GM21723 (cell line): ENCODE measurements at regions not wholly inside any gene's neighbourhood (a gene's known extent, or its start where the extent isn't known, plus 50 kb on each side); places are given as distances from the start of the nearest gene placed in this dataset.
A peak's percentile ranks its signal among the peaks of the same experiment; 100 is the strongest.
"Not testable (repeated sequence)": the region's sequence is repeated elsewhere in the genome, so short reads cannot be mapped to it uniquely, and the experiment has no call there.

Source experiments
- ATAC-seq: cut with Tn5 transposase; IDR thresholded peaks from one replicate; pipeline ENCODE4 v1.9.1; 2021; ENCODE audit warnings: mild to moderate bottlenecking, moderate library complexity; ENCODE audit not compliant: unreplicated experiment

DNA sequence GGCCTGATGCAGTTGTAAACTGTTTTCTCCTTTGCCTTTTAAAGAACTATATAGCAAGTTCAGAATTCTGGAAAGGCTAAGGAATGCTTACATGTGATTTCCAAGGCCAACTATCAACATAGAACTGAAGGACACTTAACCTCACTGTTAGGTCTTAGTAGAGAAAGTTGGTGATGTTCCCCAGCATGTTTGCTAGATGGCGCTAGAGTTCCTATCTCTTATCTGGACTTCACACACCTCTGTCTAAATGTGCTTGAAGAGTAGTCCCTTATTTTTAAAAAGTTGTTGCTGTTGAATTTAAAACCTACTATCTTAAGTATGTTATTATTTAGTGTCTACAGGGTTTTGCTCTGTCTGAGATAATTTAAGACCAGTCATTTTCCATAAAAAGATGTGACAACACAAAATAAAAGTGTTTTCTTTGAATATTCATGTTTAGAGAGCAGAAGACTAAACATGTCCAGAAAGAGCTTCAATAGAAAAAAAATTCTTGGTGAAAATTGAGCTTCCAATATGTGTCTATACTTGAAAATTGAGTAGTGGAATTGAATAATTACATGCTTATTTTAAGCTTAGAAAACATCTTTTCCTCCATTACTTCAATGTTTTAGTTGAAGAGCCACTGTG, 237.3 kb downstream of the S1PR1 start:
- ATAC-seq, result no peak

DNA sequence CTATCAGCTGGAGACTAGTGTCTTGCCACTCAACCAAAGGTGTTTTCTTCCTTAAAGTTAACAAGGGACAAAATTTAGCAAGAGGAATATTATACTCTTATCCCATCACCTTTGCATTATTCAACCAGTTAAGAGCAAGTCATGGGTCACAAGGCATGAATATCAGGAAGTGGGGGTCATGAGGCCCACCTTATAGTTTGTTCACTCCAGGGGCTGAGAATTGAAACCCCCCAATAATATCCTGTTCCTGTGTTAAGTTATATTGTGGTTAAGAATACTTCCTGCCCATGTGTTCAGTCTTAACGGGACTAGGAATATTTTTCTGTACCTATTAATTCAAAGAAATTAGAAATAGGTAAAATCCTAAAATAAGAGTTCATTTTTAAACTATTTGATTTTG, 239.7 kb downstream of the S1PR1 start:
- no peak for ATAC-seq

DNA sequence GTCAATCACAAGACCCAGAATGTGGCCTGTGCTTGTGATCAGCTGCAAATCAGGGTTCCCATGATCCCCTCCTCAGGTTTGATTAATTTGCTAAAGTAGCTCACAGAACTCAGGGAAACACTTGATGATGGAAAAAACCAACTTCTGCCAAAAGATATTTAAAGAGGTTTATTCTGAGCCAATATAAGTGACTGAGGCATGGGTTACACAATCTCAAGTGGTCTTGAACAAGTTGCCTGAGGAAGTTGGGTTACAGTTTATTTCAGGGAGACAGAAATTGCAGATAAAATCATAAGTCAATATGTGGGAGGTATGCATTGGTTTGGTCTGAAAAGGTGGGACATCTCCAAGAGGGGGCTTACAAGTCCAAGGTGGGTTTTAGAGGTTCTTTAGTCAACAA, 243.1 kb downstream of the S1PR1 start:
- no peak for ATAC-seq

GRCh38 chr1:101482306-101482705, 245.5 kb downstream of the S1PR1 start:
- no peak for ATAC-seq

GRCh38 chr1:101483982-101484688, 247.3 kb downstream of the S1PR1 start:
- no peak for ATAC-seq

GRCh38 chr1:101484689-101485338, 248.0 kb downstream of the S1PR1 start:
- no peak for ATAC-seq

GRCh38 chr1:101485712-101486111, 248.9 kb downstream of the S1PR1 start:
- ATAC-seq, result no peak

- ATAC-seq, result not testable (repeated sequence)
Measured at GRCh38 chr1:101492144-101492543, 255.3 kb downstream of the S1PR1 start.

- not testable (repeated sequence) for ATAC-seq
Measured at GRCh38 chr1:101493920-101494319, 257.1 kb downstream of the S1PR1 start.

DNA sequence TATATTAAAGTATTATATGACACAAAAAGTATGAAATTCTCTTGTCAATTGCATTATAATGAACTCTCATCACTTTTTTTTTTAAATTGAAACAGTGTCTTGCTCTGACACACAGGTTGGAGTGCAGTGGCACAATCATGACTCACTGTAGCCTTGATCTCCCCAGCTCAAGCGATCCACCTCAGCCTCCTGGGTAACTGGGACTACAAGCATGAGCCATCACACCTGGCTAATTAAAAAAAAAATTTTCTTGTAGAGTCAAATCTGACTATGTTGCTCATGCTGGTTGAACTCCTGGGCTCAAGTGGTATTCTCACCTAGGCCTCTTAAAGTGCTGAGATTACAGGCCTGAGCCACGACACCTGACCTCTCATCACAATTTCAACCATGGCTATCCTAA, 259.3 kb downstream of the S1PR1 start:
- ATAC-seq, result no peak

DNA sequence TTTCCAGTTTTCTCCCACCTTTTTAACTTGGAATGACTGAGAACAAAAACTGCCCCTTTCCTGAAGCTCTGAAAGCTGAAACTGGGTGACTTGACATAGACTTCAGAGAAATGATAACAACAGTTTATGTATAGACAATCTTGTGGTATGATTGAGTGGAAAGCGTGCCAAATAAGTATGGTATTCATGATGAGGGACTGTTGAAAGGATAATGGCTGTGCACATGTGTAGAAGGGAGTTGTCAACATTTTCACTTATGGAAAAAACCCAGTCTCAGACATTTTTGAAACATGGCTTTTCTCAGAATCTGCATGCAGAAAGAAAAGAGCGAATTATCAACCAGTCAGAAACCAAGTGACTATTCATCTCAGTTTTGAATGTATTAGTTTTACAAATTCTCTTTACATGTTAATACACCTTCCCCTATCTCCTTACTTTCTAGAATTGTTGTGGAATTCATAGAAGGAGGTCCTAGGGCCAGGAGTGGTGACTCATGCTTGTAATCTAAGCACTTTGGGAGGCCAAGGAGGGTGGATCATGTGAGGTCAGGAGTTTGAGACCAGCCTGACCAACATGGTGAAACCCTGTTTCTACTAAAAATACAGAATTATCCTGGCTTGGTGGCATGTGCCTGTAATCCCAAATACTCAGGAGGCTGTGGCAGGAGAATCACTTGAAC, 261.2 kb downstream of the S1PR1 start:
- ATAC-seq, result no peak

DNA sequence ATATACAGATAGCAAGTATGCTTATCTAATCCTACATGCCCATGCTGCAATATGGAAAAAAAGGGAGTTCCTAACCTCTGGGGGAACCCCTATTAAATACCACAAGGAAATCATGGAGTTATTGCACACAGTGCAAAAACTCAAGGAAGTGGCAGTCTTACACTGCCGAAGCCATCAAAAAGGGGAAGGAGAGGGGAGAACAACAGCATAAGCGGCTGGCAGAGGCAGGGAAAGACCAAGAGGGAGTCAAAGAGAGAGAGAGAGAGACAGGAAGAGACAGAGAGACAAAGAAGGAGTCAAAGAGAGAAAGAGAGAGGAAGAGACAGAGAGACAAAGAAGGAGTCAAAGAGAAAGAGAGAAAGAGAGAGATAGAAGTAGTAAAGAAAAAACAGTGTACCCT, 267.3 kb downstream of the S1PR1 start:
- not testable (repeated sequence) for ATAC-seq

GRCh38 chr1:101505240-101505639, 268.4 kb downstream of the S1PR1 start:
- not testable (repeated sequence) for ATAC-seq

DNA sequence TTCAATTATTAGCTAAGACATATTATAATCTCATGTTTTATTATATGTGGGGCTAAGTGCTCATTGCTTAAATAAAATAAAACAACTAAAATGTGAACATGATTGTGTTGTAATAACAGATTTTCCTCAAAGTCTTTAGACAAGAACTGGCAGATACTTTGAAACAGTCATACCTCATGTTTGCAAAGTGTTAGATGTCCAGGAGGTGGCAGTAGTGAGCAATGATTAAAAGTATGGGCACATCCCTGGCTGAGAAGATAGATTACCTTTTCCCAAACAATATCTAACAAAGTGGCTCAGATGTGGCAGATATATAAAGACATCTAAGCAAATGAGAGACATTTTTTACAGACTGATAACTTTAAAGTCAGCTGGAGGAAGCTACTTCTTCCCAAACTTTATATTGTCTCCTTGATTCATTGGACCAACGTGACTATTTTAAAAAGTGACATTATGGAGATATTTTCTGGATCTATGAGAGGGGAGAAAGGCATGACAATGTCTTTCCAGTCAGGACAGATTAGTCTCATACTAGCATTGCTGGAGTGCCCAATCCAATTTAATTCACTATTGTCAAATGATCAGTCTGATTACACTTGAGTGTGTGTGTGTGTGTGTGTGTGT, 269.8 kb downstream of the S1PR1 start:
- peak; percentile 79 for ATAC-seq

DNA sequence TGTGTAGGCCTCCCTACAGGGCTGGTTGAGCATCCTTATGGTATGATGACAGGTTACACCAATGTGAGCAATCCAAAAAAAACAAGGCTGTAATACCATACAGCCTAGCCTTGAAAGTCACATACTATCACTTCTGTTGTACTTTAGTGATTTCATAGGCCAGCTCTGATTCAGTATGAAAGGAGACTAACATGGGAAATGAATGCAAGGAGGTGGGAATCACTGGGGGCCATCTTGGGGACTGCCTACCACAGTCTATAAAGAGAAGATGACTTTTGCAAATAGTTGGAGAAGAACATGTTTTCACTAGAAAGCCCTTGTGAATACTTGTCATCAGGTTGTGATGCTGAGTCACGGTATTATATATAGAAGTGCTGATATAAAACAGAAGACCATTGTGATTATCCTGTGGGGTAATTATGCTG, 270.7 kb downstream of the S1PR1 start:
- no peak for ATAC-seq

- ATAC-seq, result no peak
Measured at GRCh38 chr1:101508913-101509312, 272.1 kb downstream of the S1PR1 start.

DNA sequence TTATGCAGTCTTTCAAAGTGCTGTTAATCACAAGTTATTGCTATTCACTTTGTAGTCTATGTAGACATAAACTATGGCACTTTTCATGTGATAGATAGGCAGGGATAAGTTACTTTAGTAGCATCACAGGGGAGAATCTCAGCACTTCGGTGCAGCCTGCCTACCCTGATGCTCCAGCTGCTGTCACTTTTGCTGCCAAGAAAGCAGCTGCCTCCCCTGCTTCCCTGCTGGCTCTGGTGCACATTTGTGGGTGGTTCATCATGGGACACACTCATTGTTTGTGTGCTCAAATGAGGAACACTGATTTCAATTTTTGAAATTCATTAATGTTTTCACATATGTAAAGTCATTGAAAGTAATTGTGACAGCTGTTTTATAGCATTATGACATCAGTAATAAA, 272.6 kb downstream of the S1PR1 start:
- no peak for ATAC-seq

DNA sequence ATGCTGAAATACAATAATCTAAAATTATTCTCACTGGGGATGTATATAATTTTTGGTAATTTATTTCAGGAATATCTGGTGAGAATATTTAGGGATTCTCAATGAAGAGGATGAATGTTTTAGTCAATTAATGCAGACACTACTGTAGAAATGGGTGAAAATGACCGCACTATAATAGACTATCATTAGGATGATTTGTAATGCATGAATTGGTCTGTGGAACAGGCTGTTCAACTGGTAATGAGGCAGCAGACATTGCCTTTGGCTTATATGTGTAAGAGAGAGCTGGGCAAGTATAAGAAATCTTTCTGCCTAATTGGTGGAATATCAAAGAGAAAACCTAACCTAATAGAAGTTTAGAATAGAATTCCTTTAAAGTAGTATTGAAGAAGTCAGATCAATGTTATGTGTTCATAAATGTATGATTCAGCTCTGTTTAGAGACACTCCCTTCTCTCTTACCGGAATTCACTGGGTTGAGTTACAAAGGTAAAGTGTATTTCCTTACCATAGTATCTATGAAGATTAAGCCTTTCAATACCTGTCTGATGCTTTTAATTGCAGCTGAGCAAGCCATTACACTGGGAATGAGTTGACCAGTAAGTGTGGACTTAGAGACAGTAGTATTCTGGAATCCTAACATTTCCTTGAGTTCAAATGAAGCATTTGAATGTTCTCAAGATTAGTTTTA, 274.5 kb downstream of the S1PR1 start:
- no peak for ATAC-seq

DNA sequence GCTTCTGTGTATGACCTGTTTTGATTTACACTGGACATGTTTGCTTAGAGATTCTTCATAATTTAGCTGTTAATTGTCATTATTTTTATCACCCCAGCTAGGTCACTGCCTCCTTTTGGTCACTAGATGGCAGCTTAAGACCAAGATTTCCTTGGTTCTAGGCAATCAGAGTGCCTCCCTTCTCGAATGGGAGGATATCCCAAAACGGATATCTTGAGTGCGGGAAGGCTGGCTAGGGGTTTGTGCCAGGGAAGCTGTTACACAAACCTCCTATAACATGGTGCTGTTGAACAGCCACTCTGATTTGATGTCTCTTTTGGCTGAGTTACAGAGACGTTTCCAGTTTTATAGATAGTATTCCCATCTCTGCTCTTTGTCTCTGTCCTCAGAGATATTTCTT, 283.5 kb downstream of the S1PR1 start:
- ATAC-seq, result peak; percentile 95

DNA sequence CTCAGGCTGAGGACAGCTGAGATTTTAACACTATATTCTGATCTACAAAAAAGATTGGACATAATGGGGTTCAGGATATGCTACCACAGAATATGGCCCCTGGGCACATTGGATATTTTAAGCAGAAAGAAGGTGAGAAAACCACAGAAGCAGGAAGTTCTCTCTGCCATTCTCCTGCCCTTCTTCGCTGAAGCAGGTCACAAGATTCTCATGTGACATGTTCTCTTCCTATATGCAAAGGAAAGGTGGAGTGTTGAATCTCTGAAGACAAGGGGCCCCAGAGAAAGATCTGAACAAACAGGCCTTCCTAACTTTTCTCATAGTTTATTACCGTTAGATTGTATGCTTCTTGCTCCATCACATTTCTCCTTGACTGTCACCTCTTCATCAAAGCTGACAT, 285.7 kb downstream of the S1PR1 start:
- ATAC-seq, result no peak

DNA sequence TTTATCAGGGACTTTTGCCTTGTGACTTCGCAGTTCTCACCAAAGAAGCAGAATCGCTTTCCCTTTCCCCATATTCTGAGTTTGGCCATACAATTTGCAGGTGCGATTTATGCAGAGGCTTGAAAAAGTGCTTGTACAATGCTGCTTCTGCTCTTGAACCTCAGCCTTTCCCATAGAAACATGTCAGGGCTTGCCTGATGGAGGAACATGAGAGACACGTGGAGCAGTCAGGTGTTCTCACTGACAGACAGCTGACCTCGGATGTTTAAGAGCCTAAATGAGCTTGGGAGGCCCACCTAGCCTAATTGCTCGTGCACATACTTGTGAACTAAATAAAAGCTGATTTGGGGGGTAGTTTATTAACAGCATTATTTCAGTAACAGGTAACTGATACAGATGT, 290.0 kb downstream of the S1PR1 start:
- no peak for ATAC-seq
